IMR-90 (cell line): ENCODE measurements at regions not wholly inside any gene's neighbourhood (a gene's known extent, or its start where the extent isn't known, plus 50 kb on each side); places are given as distances from the start of the nearest gene placed in this dataset.

Experiments used
- ATAC-seq: fragments of 200-7000 bp; cut with Tn5 transposase; 2 replicates; pipeline ENCODE4 v1.9.1; 2020; ENCODE audit warnings: low read depth, mild to moderate bottlenecking, moderate library complexity
- BruUV-seq: library from RNA; stranded (reverse); fragments of 400-500 nt; replicated peaks from 2 replicates; lab custom pipeline; 2021; lab: Mats Ljungman, UMichigan
- CTCF ChIA-PET: fragments of 300-600 bp; formaldehyde crosslinking; extraction: SDS; loops from one replicate; lab custom pipeline; 2021; ENCODE audit warnings: antibody characterized with exemption; lab: Yijun Ruan, JAX
- POLR2A ChIA-PET: fragments of 300-600 bp; sonication (Branson Sonifier 250); formaldehyde crosslinking; loops from one replicate; lab custom pipeline; 2022; ENCODE audit warnings: antibody characterized with exemption; ENCODE audit not compliant: unreplicated experiment; lab: Charles Lee
- DNase-seq: peaks from one replicate; pipeline ENCODE4 v3.0.0; 2013
- H2AFZ ChIP-seq: replicated peaks from 2 replicates; pipeline ENCODE3; 2013; ENCODE audit warnings: low read length, mild to moderate bottlenecking; ENCODE audit not compliant: poor library complexity
- H2AK5ac ChIP-seq: 2 replicates; pipeline ENCODE4 v1.6.1; 2013; ENCODE audit warnings: low read depth, low read length, inconsistent platforms
- H2AK9ac ChIP-seq: replicated peaks from 2 replicates; pipeline ENCODE3; 2013; ENCODE audit warnings: mild to moderate bottlenecking, low read depth, low read length, moderate library complexity; ENCODE audit not compliant: poor library complexity
- H2BK120ac ChIP-seq: 2 replicates; pipeline ENCODE4 v1.6.1; 2013; ENCODE audit warnings: low read depth, low read length, inconsistent platforms
- H2BK15ac ChIP-seq: 3 replicates; pipeline ENCODE4 v1.6.1; 2013; ENCODE audit warnings: low read depth, low read length, inconsistent platforms
- H2BK20ac ChIP-seq: 2 replicates; pipeline ENCODE4 v1.6.1; 2013; ENCODE audit warnings: low read depth, mild to moderate bottlenecking, inconsistent platforms, low read length, moderate library complexity
- H2BK5ac ChIP-seq: 2 replicates; pipeline ENCODE4 v1.6.1; 2013; ENCODE audit warnings: mild to moderate bottlenecking, low read depth, low read length, inconsistent platforms; ENCODE audit not compliant: poor library complexity, severe bottlenecking
- H3K14ac ChIP-seq: replicated peaks from 2 replicates; pipeline ENCODE4 v1.6.1; 2013; ENCODE audit warnings: low read depth, low read length, inconsistent platforms
- H3K18ac ChIP-seq: 2 replicates; pipeline ENCODE4 v1.6.1; 2013; ENCODE audit warnings: low read depth, low read length, control low read depth
- H3K23ac ChIP-seq: 2 replicates; pipeline ENCODE4 v1.6.1; 2013; ENCODE audit warnings: low read depth, low read length, inconsistent platforms
- H3K27ac ChIP-seq: 2 replicates; pipeline ENCODE4 v1.5.1; 2013; ENCODE audit warnings: mild to moderate bottlenecking, control low read depth, low read length; ENCODE audit not compliant: insufficient read depth
- H3K27me3 ChIP-seq: 2 replicates; pipeline ENCODE4 v1.6.1; 2013; ENCODE audit warnings: low read length; ENCODE audit not compliant: control insufficient read depth, insufficient read depth
- H3K36me3 ChIP-seq: 2 replicates; pipeline ENCODE4 v1.6.1; 2013; ENCODE audit warnings: low read length, mixed read lengths; ENCODE audit not compliant: control insufficient read depth, insufficient read depth
- H3K4ac ChIP-seq: 2 replicates; pipeline ENCODE4 v1.6.1; 2013; ENCODE audit warnings: low read depth, low read length, inconsistent platforms
- H3K4me1 ChIP-seq: 2 replicates; pipeline ENCODE4 v1.6.1; 2013; ENCODE audit warnings: low read length, mixed read lengths; ENCODE audit not compliant: control insufficient read depth, insufficient read depth
- H3K4me2 ChIP-seq: 2 replicates; pipeline ENCODE4 v1.6.1; 2013; ENCODE audit warnings: low read depth, mild to moderate bottlenecking, control low read depth, low read length, moderate library complexity
- H3K4me3 ChIP-seq: 2 replicates; pipeline ENCODE4 v1.5.1; 2013; ENCODE audit warnings: low read depth, mild to moderate bottlenecking, control low read depth, low read length, moderate library complexity; ENCODE audit not compliant: insufficient read depth
- H3K56ac ChIP-seq: 2 replicates; pipeline ENCODE4 v1.6.1; 2013; ENCODE audit warnings: low read length, inconsistent platforms; ENCODE audit not compliant: insufficient read depth; ENCODE audit errors: extremely low read depth
- H3K79me1 ChIP-seq, 2 experiments: 2 replicates each; pipeline ENCODE4 v1.6.1; 2013; ENCODE audit warnings: low read length in 2 of 2, inconsistent platforms in 1 of 2, low read depth in 1 of 2
- H3K9ac ChIP-seq: 2 replicates; pipeline ENCODE4 v1.6.1; 2013; ENCODE audit warnings: low read depth, low read length, control low read depth
- H3K9me1 ChIP-seq: 2 replicates; pipeline ENCODE4 v1.6.1; 2013; ENCODE audit warnings: low read length, inconsistent platforms; ENCODE audit not compliant: insufficient read depth
- H3K9me3 ChIP-seq: 2 replicates; pipeline ENCODE4 v1.6.1; 2013; ENCODE audit warnings: low read length; ENCODE audit not compliant: control insufficient read depth, insufficient read depth
- H4K20me1 ChIP-seq: 2 replicates; pipeline ENCODE4 v1.6.1; 2013; ENCODE audit warnings: low read length, inconsistent platforms; ENCODE audit not compliant: insufficient read depth
- H4K5ac ChIP-seq: 2 replicates; pipeline ENCODE4 v1.6.1; 2013; ENCODE audit warnings: mild to moderate bottlenecking, low read depth, low read length, control low read depth
- H4K8ac ChIP-seq, 2 experiments: 2 replicates each; pipeline ENCODE4 v1.6.1; 2013; ENCODE audit warnings: low read depth in 2 of 2, low read length in 2 of 2, control low read depth in 1 of 2, inconsistent platforms in 1 of 2
- H4K91ac ChIP-seq: 2 replicates; pipeline ENCODE4 v1.6.1; 2013; ENCODE audit warnings: low read depth, low read length, inconsistent platforms; ENCODE audit not compliant: insufficient read depth
- BHLHE40 ChIP-seq: fragments of 150-350 bp; IDR thresholded peaks from 2 replicates; pipeline ENCODE4 v1.6.1; 2016; ENCODE audit warnings: mild to moderate bottlenecking, low read depth, low read length
- CEBPB ChIP-seq: IDR thresholded peaks from 2 replicates; pipeline ENCODE4 v1.6.1; 2012; ENCODE audit warnings: low read depth, low read length, improper control_type of control experiment
- CHD1 ChIP-seq: IDR thresholded peaks from 2 replicates; pipeline ENCODE4 v1.6.1; 2012; ENCODE audit warnings: low read depth, low read length, improper control_type of control experiment
- CTCF ChIP-seq: conservative IDR thresholded peaks from 2 replicates; pipeline ENCODE4 v1.5.1; 2012; ENCODE audit warnings: mild to moderate bottlenecking, low read depth, low read length, improper control_type of control experiment
- ELK1 ChIP-seq: fragments of 150-350 bp; IDR thresholded peaks from 2 replicates; pipeline ENCODE4 v1.6.1; 2016; ENCODE audit warnings: low read depth, mild to moderate bottlenecking, low read length, moderate library complexity, borderline replicate concordance
- FOS ChIP-seq: fragments of 150-350 bp; IDR thresholded peaks from 2 replicates; pipeline ENCODE4 v1.6.1; 2016; ENCODE audit warnings: low read depth, low read length
- MAFK ChIP-seq: IDR thresholded peaks from 2 replicates; pipeline ENCODE4 v1.6.1; 2012; ENCODE audit warnings: low read depth, low read length, improper control_type of control experiment
- MAZ ChIP-seq: IDR thresholded peaks from 2 replicates; pipeline ENCODE4 v1.6.1; 2012; ENCODE audit warnings: low read depth, mild to moderate bottlenecking, low read length, improper control_type of control experiment, moderate library complexity, borderline replicate concordance
- MXI1 ChIP-seq: IDR thresholded peaks from 2 replicates; pipeline ENCODE4 v1.6.1; 2012; ENCODE audit warnings: low read depth, mild to moderate bottlenecking, low read length, moderate library complexity, borderline replicate concordance
- NFE2L2 ChIP-seq: fragments of 150-350 bp; IDR thresholded peaks from 2 replicates; pipeline ENCODE4 v1.6.1; 2016; ENCODE audit warnings: low read depth, mild to moderate bottlenecking, low read length
- POLR2A ChIP-seq: IDR thresholded peaks from 2 replicates; pipeline ENCODE4 v1.6.1; 2012; ENCODE audit warnings: mild to moderate bottlenecking, low read depth, low read length
- RCOR1 ChIP-seq: IDR thresholded peaks from 2 replicates; pipeline ENCODE4 v1.6.1; 2012; ENCODE audit warnings: mild to moderate bottlenecking, low read length, improper control_type of control experiment; ENCODE audit not compliant: insufficient replicate concordance
- RFX5 ChIP-seq: IDR thresholded peaks from 2 replicates; pipeline ENCODE4 v1.8.0; 2012; ENCODE audit warnings: low read depth, mild to moderate bottlenecking, low read length, moderate library complexity
- SMC3 ChIP-seq: fragments of 150-350 bp; IDR thresholded peaks from 2 replicates; pipeline ENCODE4 v1.6.1; 2016; ENCODE audit warnings: low read depth, mild to moderate bottlenecking, antibody characterized with exemption, low read length, moderate library complexity
- USF2 ChIP-seq: fragments of 150-350 bp; IDR thresholded peaks from 2 replicates; pipeline ENCODE4 v1.6.1; 2017; ENCODE audit warnings: mild to moderate bottlenecking, antibody characterized with exemption, low read length, low read depth
- WGBS, 2 experiments: methylation state at CpG; one replicate each; pipeline versions ENCODE4 v1.1.5 to v1.1.7; 2013; ENCODE audit warnings: missing lambda C conversion rate in 2 of 2; ENCODE audit not compliant: insufficient read length in 1 of 2; ENCODE audit errors: extremely low coverage in 2 of 2; 5-methylcytosine and 5-hydroxymethylcytosine counted together
- dilution Hi-C: fragments of 300-500 bp; cut with HindIII; formaldehyde crosslinking; loops from one replicate; pipeline ENCODE4 v1.14.3; 2018; ENCODE audit warnings: low sequenced_read_pairs; ENCODE audit not compliant: unreplicated experiment
- in situ Hi-C: fragments of 300-500 bp; cut with MboI; formaldehyde crosslinking; loops from 3 replicates; pipeline ENCODE4 v1.14.3; 2019; ENCODE audit warnings: low sequenced_read_pairs, inconsistent platforms, mixed read lengths
- intact Hi-C: fragments of 100-400 bp; cut with micrococcal nuclease; formaldehyde crosslinking; loops from 2 replicates; pipeline ENCODE4 v1.10.0; 2022

- H4K91ac ChIP-seq = no peak overlapping the region
- WGBS, 2 experiments = 88% methylated on average over 1 of the region's 3 CpGs; no CpG with 5 or more reads in 1 of the 2 experiments
- H4K8ac ChIP-seq = no peak overlapping the region
- ChIA-PET POLR2A (no interaction called here), CTCF (no interaction called here)
- no peak overlapping the region for H2BK120ac ChIP-seq
- H2BK5ac ChIP-seq = no peak overlapping the region
- intact Hi-C loops = no loop called here
- H3K14ac ChIP-seq = no peak overlapping the region
- H3K4me2 ChIP-seq = no peak overlapping the region
- H4K5ac ChIP-seq = no peak overlapping the region
- H3K27me3 ChIP-seq = no peaks in the 10 kb centered on the region
- H3K27ac ChIP-seq = no peak overlapping the region
- no peak overlapping the region for H3K56ac ChIP-seq
- no peak overlapping the region for H2BK15ac ChIP-seq
- dilution Hi-C loops = no loop called here
- no peak overlapping the region for H2AK9ac ChIP-seq
- DNase-seq (peak; percentile 33), ATAC-seq (no peak)
- H3K9ac ChIP-seq = no peak overlapping the region
- no peak overlapping the region for H2BK20ac ChIP-seq
- H3K79me1 ChIP-seq = no peaks in the 10 kb centered on the region
- no peak overlapping the region for H2AFZ ChIP-seq
- no peaks in the 10 kb centered on the region for H3K9me3 ChIP-seq
- H3K4me3 ChIP-seq = no peak overlapping the region
- TF ChIP-seq SMC3 (no peak), CEBPB (no peak), RFX5 (no peak), POLR2A (no peak), MXI1 (no peak), MAFK (no peak), CTCF (no peak), RCOR1 (no peak), MAZ (no peak), USF2 (no peak), NFE2L2 (no peak), ELK1 (no peak), CHD1 (no peak), FOS (no peak), BHLHE40 (no peak)
- H3K4ac ChIP-seq = no peak overlapping the region
- no peak overlapping the region for H3K18ac ChIP-seq
- in situ Hi-C loops = no loop called here
- no peaks in the 10 kb centered on the region for H3K9me1 ChIP-seq
- H3K4me1 ChIP-seq = peaks cover 2% of the 10 kb centered on the region; the same call in 1 of the 2 replicates
- H3K36me3 ChIP-seq = no peaks in the 10 kb centered on the region
- no TSS peak for BruUV-seq
- H2AK5ac ChIP-seq = no peak overlapping the region
- no peaks in the 10 kb centered on the region for H4K20me1 ChIP-seq
- no peak overlapping the region for H3K23ac ChIP-seq
Observed at GRCh38 chr9:116055536-116055935, 98.1 kb upstream of the PAPPA start.
